SK-N-SH (cell line): ENCODE measurements at regions not wholly inside any gene's neighbourhood (a gene's known extent, or its start where the extent isn't known, plus 50 kb on each side); places are given as distances from the start of the nearest gene placed in this dataset.

ENCODE experiments used
- CTCF ChIA-PET: fragments of 300-600, 350-600 bp; formaldehyde crosslinking; extraction: SDS; loops from one replicate; lab custom pipeline; 2021; lab: Yijun Ruan, JAX
- POLR2A ChIA-PET: fragments of 350-600 bp; sonication (Branson Sonifier 250); formaldehyde crosslinking; extraction: SDS; loops from one replicate; lab custom pipeline; 2020; ENCODE audit warnings: antibody characterized with exemption, inconsistent platforms; lab: Yijun Ruan, JAX
- DNase-seq: peaks from one replicate; pipeline ENCODE4 v3.0.0; 2012
- H2AFZ ChIP-seq: fragments of 200-600 bp; sonication (generic); 2 replicates; pipeline ENCODE4 v1.8.1; 2016; ENCODE audit warnings: antibody characterized with exemption, mild to moderate bottlenecking, low read depth
- H3F3A ChIP-seq: fragments of 200-600 bp; sonication (generic); replicated peaks from 2 replicates; pipeline ENCODE3; 2016; ENCODE audit warnings: antibody characterized with exemption, mild to moderate bottlenecking; ENCODE audit not compliant: insufficient read depth
- H3K27ac ChIP-seq, 2 experiments: fragments of 200-500 bp in 1 of 2; fragments of 200-600 bp in 1 of 2; sonication (Bioruptor generic) in 1 of 2; sonication (generic), shearing (Covaris generic) in 1 of 2; 2 replicates each; pipeline versions ENCODE4 v1.5.1 to v1.6.1; 2014 to 2016; ENCODE audit warnings: low read depth in 2 of 2, inconsistent platforms in 1 of 2, low read length in 1 of 2, mild to moderate bottlenecking in 1 of 2, mixed read lengths in 1 of 2
- H3K27me3 ChIP-seq: fragments of 200-600 bp; sonication (generic), shearing (Covaris generic); 2 replicates; pipeline ENCODE4 v1.6.1; 2016; ENCODE audit warnings: mixed run types; ENCODE audit not compliant: insufficient read depth
- H3K36me3 ChIP-seq, 2 experiments: fragments of 200-500 bp in 1 of 2; fragments of 200-600 bp in 1 of 2; sonication (Bioruptor generic) in 1 of 2; sonication (generic) in 1 of 2; replicated peaks in 1 of 2; 2 replicates each; pipeline versions ENCODE3 to v1.5.1; 2014 to 2016; ENCODE audit warnings: low read length in 1 of 2, mild to moderate bottlenecking in 1 of 2; ENCODE audit not compliant: insufficient read depth in 2 of 2, control insufficient read depth in 1 of 2
- H3K4me1 ChIP-seq, 2 experiments: fragments of 200-500 bp in 1 of 2; fragments of 200-600 bp in 1 of 2; sonication (Bioruptor generic) in 1 of 2; sonication (generic), shearing (Covaris generic) in 1 of 2; 2 replicates each; pipeline versions ENCODE4 v1.5.1 to v1.6.1; 2014 to 2016; ENCODE audit warnings: low read depth in 1 of 2, low read length in 1 of 2, mixed run types in 1 of 2; ENCODE audit not compliant: insufficient read depth in 2 of 2, control insufficient read depth in 1 of 2
- H3K4me2 ChIP-seq: fragments of 200-600 bp; sonication (generic), shearing (Covaris generic); 2 replicates; pipeline ENCODE4 v1.6.1; 2017; ENCODE audit warnings: mixed run types
- H3K4me3 ChIP-seq, 2 experiments: fragments of 200-500 bp in 1 of 2; fragments of 200-600 bp in 1 of 2; sonication (Bioruptor generic) in 1 of 2; sonication (generic), shearing (Covaris generic) in 1 of 2; 2 replicates each; pipeline versions ENCODE4 v1.5.1 to v1.8.1; 2014 to 2016; ENCODE audit warnings: low read depth in 2 of 2, inconsistent platforms in 1 of 2, low read length in 1 of 2, mild to moderate bottlenecking in 1 of 2, mixed read lengths in 1 of 2, moderate library complexity in 1 of 2
- H3K79me2 ChIP-seq: fragments of 200-600 bp; sonication (generic); 2 replicates; pipeline ENCODE4 v1.8.1; 2017; ENCODE audit warnings: mild to moderate bottlenecking; ENCODE audit not compliant: insufficient read depth
- H3K9ac ChIP-seq: fragments of 200-600 bp; sonication (generic); 2 replicates; pipeline ENCODE4 v1.6.1; 2017; ENCODE audit warnings: mixed run types
- H3K9me2 ChIP-seq: fragments of 200-600 bp; sonication (generic); 2 replicates; pipeline ENCODE4 v1.6.1; 2017; ENCODE audit warnings: mixed run types
- H3K9me3 ChIP-seq: fragments of 200-600 bp; sonication (generic); 2 replicates; pipeline ENCODE4 v1.6.1; 2017; ENCODE audit warnings: mixed run types, mild to moderate bottlenecking, moderate library complexity
- H4K20me1 ChIP-seq: fragments of 200-600 bp; sonication (generic); 2 replicates; pipeline ENCODE4 v1.6.1; 2017; ENCODE audit warnings: mild to moderate bottlenecking, mixed run types; ENCODE audit not compliant: insufficient read depth
- CHD2 ChIP-seq: fragments of 150-350 bp; IDR thresholded peaks from 2 replicates; pipeline ENCODE4 v1.6.1; 2018; ENCODE audit warnings: low read length; ENCODE audit not compliant: partially characterized antibody
- EZH2phosphoT487 ChIP-seq: fragments of 200-600 bp; sonication (generic); IDR thresholded peaks from 2 replicates; pipeline ENCODE4 v1.6.1; 2017; ENCODE audit warnings: low read depth, mixed run types, mild to moderate bottlenecking, antibody characterized with exemption, moderate library complexity, borderline replicate concordance
- FOXM1 ChIP-seq: IDR thresholded peaks from 2 replicates; pipeline ENCODE4 v1.4.0; 2012; ENCODE audit warnings: low read depth, mild to moderate bottlenecking
- IRF3 ChIP-seq: fragments of 150-350 bp; IDR thresholded peaks from 2 replicates; pipeline ENCODE4 v1.6.1; 2016; ENCODE audit warnings: mild to moderate bottlenecking, low read depth, low read length
- MAX ChIP-seq: IDR thresholded peaks from 2 replicates; pipeline ENCODE4 v1.4.0; 2012; ENCODE audit warnings: low read depth
- NRF1 ChIP-seq: IDR thresholded peaks from 2 replicates; pipeline ENCODE4 v1.6.1; 2012; ENCODE audit warnings: low read depth, mild to moderate bottlenecking, low read length
- PBX3 ChIP-seq: IDR thresholded peaks from 2 replicates; pipeline ENCODE4; 2012
- POLR2AphosphoS5 ChIP-seq: IDR thresholded peaks from 2 replicates; pipeline ENCODE4 v1.6.1; 2012; ENCODE audit warnings: low read depth, low read length
- RAD21 ChIP-seq: IDR thresholded peaks from 2 replicates; pipeline ENCODE4 v1.6.1; 2012; ENCODE audit warnings: mild to moderate bottlenecking, low read length
- RXRA ChIP-seq: IDR thresholded peaks from 2 replicates; pipeline ENCODE4 v1.4.0; 2012; ENCODE audit warnings: low read depth, mild to moderate bottlenecking, borderline replicate concordance
- SMC3 ChIP-seq: IDR thresholded peaks from 2 replicates; pipeline ENCODE4 v1.6.1; 2012; ENCODE audit warnings: low read depth, low read length, improper control_type of control experiment
- TAF1 ChIP-seq: IDR thresholded peaks from 2 replicates; pipeline ENCODE4 v1.6.1; 2012; ENCODE audit warnings: low read depth, mild to moderate bottlenecking, low read length, moderate library complexity, borderline replicate concordance
- USF2 ChIP-seq: fragments of 150-350 bp; IDR thresholded peaks from 2 replicates; pipeline ENCODE4 v1.6.1; 2017; ENCODE audit warnings: antibody characterized with exemption, low read length, low read depth, borderline replicate concordance
- YY1 ChIP-seq: IDR thresholded peaks from 2 replicates; pipeline ENCODE4 v1.4.0; 2012; ENCODE audit warnings: low read depth, mild to moderate bottlenecking
- WGBS: methylation state at CpG from one replicate; pipeline ENCODE4 v1.1.6; 2017; ENCODE audit warnings: low lambda C conversion rate; 5-methylcytosine and 5-hydroxymethylcytosine counted together
- TF ChIP-seq, protein P1 (sequence below): fragments of 200-600 bp; sonication (generic); IDR thresholded peaks from 2 replicates; pipeline ENCODE4 v1.6.1; 2017; ENCODE audit warnings: antibody characterized with exemption, mild to moderate bottlenecking, moderate library complexity
- TF ChIP-seq, protein P2 (sequence below): IDR thresholded peaks from 2 replicates; pipeline ENCODE4 v1.6.1; 2012; ENCODE audit warnings: mild to moderate bottlenecking, low read depth, low read length, moderate library complexity

GRCh38 chr1:112234710-112235109 lies 161.3 kb upstream of the CTTNBP2NL start:
- Histone ChIP-seq H3K4me3 (no peak overlapping the region), H3F3A (no peaks in the 10 kb centered on the region), H3K27ac (no peak overlapping the region), H4K20me1 (no peaks in the 10 kb centered on the region), H3K27me3 (no peaks in the 10 kb centered on the region; the same call in 1 of the 2 replicates), H3K4me2 (no peak overlapping the region), H3K36me3 (no peaks in the 10 kb centered on the region), H2AFZ (no peak overlapping the region), H3K9me2 (no peaks in the 10 kb centered on the region)
- no peak for DNase-seq
- 5% methylated on average over 3 of the region's 3 CpGs for WGBS
- ChIA-PET POLR2A (no interaction called here), CTCF (interaction anchor here (1.5 kb wide), 1 partner anchor 65 kb away, joined by 4 read pairs; no protein-coding TSS in a partner anchor)
- TF ChIP-seq CHD2 (no peak), EZH2phosphoT487 (no peak), POLR2AphosphoS5 (no peak), MAX (no peak), USF2 (no peak), TAF1 (no peak)
- TF ChIP-seq, all 33 proteins: peak for 0
- Histone ChIP-seq H3K79me2 (no peaks in the 10 kb centered on the region), H3K9ac (no peak overlapping the region), H3K9me3 (no peaks in the 10 kb centered on the region), H3K4me1 (no peaks in the 10 kb centered on the region)

DNA sequence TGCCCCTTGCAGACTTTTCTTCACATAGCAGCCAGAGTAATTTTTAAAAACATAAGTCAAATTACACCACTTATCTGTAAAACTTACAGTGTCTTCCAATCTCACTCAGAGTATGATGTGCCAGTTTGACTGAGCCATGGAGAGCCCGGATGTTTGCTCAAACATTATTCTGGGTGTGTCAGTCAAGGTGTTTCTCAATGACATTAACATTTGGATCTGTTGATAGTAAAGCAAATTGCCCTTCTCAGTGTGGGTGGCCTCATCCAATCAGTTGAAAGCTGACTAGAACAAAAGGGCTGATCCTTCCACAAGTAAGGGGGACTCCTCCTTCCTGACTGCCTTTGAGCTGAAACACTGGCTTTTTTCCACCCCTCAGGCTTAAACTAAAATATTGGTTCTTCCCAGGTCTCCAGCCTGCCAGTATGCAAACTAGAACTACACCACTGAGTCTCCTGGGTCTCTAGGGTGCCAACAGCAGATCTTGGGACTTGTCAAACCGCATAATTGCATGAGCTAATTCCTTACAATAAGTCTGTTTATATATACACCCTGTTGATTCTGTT lies 157.9 kb upstream of the CTTNBP2NL start:
- ChIA-PET CTCF (interaction anchor here (1.2 kb wide), 1 partner anchor 16 kb away, joined by 3 read pairs; no protein-coding TSS in a partner anchor), POLR2A (no interaction called here)
- 0% methylated on average over 2 of the region's 2 CpGs for WGBS
- TF ChIP-seq, protein P1, sequence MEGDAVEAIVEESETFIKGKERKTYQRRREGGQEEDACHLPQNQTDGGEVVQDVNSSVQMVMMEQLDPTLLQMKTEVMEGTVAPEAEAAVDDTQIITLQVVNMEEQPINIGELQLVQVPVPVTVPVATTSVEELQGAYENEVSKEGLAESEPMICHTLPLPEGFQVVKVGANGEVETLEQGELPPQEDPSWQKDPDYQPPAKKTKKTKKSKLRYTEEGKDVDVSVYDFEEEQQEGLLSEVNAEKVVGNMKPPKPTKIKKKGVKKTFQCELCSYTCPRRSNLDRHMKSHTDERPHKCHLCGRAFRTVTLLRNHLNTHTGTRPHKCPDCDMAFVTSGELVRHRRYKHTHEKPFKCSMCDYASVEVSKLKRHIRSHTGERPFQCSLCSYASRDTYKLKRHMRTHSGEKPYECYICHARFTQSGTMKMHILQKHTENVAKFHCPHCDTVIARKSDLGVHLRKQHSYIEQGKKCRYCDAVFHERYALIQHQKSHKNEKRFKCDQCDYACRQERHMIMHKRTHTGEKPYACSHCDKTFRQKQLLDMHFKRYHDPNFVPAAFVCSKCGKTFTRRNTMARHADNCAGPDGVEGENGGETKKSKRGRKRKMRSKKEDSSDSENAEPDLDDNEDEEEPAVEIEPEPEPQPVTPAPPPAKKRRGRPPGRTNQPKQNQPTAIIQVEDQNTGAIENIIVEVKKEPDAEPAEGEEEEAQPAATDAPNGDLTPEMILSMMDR = no peak
- TF ChIP-seq CHD2 = no peak
- no peak for TF ChIP-seq SMC3
- TF ChIP-seq IRF3 = no peak
- TF ChIP-seq PBX3 = no peak
- TF ChIP-seq, protein P2, sequence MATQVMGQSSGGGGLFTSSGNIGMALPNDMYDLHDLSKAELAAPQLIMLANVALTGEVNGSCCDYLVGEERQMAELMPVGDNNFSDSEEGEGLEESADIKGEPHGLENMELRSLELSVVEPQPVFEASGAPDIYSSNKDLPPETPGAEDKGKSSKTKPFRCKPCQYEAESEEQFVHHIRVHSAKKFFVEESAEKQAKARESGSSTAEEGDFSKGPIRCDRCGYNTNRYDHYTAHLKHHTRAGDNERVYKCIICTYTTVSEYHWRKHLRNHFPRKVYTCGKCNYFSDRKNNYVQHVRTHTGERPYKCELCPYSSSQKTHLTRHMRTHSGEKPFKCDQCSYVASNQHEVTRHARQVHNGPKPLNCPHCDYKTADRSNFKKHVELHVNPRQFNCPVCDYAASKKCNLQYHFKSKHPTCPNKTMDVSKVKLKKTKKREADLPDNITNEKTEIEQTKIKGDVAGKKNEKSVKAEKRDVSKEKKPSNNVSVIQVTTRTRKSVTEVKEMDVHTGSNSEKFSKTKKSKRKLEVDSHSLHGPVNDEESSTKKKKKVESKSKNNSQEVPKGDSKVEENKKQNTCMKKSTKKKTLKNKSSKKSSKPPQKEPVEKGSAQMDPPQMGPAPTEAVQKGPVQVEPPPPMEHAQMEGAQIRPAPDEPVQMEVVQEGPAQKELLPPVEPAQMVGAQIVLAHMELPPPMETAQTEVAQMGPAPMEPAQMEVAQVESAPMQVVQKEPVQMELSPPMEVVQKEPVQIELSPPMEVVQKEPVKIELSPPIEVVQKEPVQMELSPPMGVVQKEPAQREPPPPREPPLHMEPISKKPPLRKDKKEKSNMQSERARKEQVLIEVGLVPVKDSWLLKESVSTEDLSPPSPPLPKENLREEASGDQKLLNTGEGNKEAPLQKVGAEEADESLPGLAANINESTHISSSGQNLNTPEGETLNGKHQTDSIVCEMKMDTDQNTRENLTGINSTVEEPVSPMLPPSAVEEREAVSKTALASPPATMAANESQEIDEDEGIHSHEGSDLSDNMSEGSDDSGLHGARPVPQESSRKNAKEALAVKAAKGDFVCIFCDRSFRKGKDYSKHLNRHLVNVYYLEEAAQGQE = no peak
- TF ChIP-seq RAD21 = no peak
- TF ChIP-seq EZH2phosphoT487 = no peak
- no peak for TF ChIP-seq FOXM1
- no peak for TF ChIP-seq RXRA
- TF ChIP-seq USF2 = no peak
- TF ChIP-seq NRF1 = no peak
- no peak for TF ChIP-seq YY1

More for the DNA sequence above, 157.9 kb upstream of the CTTNBP2NL start:
- H3K79me2 ChIP-seq = no peaks in the 10 kb centered on the region
- peaks cover 6% of the 10 kb centered on the region; the same call in 1 of the 2 replicates for H3K27me3 ChIP-seq
- no peaks in the 10 kb centered on the region for H4K20me1 ChIP-seq
- no peaks in the 10 kb centered on the region for H3K9me3 ChIP-seq
- DNase-seq = no peak
- peak overlapping the region; percentile 4; the same call in 1 of the 2 replicates for H2AFZ ChIP-seq
- no peaks in the 10 kb centered on the region for H3K36me3 ChIP-seq
- H3K4me1 ChIP-seq = no peaks in the 10 kb centered on the region
- H3K27ac ChIP-seq = no peak overlapping the region
- no peak overlapping the region for H3K4me3 ChIP-seq
- H3F3A ChIP-seq = no peaks in the 10 kb centered on the region
- no peaks in the 10 kb centered on the region for H3K9me2 ChIP-seq
- H3K4me2 ChIP-seq = no peak overlapping the region
- no peak overlapping the region for H3K9ac ChIP-seq
